CD4-positive, alpha-beta T cell treated with Interleukin-21 for 1 hour (primary cell): ENCODE measurements at regions not wholly inside any gene's neighbourhood (a gene's known extent, or its start where the extent isn't known, plus 50 kb on each side); places are given as distances from the start of the nearest gene placed in this dataset.
A peak's percentile ranks its signal among the peaks of the same experiment; 100 is the strongest.
"Not testable (repeated sequence)": the region's sequence is repeated elsewhere in the genome, so short reads cannot be mapped to it uniquely, and the experiment has no call there.

ENCODE experiments used
- DNase-seq: peaks from one replicate; pipeline ENCODE4 v3.0.0-alpha.2; 2020

DNA sequence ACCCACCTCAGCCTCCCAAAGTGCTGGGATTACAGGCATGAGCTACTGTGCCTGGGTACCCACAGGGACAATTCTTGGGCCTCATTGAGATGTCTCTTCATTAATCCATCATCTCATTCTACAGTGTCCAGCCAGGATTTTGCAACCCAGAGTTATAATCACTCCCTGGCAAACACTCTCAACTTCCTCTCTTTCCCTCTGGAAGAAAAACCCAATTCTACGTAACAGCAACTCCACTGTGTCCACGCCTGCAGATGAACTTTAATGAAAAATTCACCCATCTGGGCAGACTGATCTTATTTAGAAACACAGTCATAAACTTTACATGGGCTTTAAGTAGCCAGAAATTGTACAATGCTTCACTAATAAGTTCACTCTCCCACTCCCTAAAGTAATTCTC, 90.1 kb upstream of the ABCC4 start:
- no peak for DNase-seq

DNA sequence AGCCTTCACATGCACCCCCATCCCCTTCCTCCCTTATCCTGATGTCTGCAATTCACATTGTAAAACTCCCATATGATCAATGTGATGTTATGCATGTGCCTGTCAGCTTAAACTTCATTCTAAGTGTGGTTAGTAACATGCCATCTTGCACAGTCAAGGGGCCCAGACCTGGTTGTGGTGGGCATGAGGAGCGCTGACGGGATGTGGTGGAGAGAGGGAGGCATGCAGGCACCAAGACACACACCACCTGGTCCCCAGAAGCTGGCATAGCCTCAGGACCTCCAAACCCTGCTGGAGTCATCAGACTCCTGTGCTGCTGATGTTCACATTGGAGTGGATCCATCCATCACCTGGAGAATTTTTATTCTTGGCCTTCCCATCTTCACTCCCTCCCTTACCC, 90.5 kb upstream of the ABCC4 start:
- no peak for DNase-seq

GRCh38 chr13:95392597-95392996, 91.3 kb upstream of the ABCC4 start:
- no peak for DNase-seq

- no peak for DNase-seq
These were observed 102.3 kb upstream of the ABCC4 start for GRCh38 chr13:95403349-95404140.

DNA sequence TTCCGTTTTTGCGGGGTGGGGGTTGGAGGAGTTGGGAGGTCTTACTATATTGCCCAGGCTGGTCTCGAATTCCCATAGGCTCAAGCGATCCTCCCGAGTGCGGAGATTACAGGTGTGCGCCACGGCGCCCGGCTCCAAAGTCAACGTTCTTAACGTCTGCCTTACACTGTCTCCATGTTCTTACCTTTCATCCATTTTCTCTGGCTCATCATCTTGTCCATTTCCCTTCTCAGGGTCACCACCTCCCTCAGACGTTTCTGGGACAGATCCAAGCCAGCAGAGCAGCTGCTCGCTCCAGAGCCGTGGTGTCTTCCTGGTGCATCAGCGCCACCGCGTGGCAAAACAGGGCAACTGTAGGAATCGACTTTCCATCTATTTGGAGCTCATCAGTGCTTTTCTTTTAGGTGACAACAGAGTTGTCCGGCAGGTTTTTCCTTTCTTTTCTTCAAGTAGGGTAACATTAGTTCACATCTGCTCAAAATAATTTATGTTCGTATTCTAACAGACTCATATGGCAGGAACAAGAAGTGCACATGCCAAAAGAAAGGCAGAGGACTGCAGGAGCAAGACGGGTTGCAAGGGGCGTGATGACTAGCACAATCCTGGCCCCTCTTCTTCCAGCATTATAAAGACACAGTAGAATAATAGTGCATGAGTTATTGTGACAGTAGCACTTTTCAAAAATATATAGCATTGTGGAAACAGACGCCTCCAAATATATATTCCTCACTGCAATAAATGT, 103.1 kb upstream of the ABCC4 start:
- peak; percentile 76 for DNase-seq

GRCh38 chr13:95406176-95406575, 104.9 kb upstream of the ABCC4 start:
- no peak for DNase-seq

DNA sequence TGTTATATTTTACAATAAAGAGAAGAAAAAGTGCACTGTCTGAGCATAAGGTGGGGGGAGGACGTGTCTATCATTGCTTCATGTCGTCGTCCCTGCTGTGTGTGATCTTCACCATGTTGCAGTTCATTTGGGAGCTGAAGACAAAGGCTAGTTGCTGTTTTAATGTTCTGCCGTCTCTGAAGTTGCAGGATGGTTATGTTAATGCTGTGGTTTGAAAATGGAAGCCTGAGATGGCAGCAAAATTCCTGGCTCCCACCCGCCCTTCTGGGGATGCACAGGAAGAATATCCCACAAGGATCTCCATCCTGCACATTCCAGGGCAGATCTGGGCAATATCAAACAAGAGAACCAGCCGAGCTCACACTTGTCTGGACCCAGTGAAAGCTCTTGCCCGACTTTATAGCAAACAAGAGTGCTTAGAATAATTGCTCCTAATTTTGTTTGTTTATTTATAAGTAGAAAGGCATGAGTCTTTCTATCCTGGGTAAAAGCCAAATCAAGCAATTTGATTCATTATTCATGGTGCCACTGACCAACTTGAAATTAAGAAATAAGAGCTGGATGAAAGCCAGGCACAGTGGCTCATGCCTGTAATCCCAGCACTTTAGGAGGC, 110.3 kb upstream of the ABCC4 start:
- DNase-seq: no peak

- no peak for DNase-seq
These were observed 117.7 kb upstream of the ABCC4 start for GRCh38 chr13:95418946-95419345.

DNA sequence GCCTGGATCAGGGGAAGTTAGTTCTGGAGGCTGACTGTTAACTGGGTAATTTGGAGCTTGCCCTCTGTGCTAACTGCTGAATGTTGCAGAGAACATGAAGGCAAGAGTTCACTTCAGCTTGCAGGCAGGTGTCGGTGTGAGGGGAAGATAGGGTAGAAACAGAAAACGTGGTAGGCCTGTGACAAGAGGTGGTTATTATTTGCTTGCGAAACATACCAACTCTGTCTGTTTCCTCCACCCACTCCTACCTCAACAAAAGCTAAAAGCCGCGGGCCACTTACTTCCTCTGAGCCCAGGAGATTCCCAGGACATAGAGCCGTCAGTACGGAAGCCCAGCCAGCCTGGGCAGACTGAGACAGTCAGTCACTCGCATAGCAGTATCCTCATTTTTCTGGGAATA, 119.2 kb upstream of the ABCC4 start:
- no peak for DNase-seq

DNA sequence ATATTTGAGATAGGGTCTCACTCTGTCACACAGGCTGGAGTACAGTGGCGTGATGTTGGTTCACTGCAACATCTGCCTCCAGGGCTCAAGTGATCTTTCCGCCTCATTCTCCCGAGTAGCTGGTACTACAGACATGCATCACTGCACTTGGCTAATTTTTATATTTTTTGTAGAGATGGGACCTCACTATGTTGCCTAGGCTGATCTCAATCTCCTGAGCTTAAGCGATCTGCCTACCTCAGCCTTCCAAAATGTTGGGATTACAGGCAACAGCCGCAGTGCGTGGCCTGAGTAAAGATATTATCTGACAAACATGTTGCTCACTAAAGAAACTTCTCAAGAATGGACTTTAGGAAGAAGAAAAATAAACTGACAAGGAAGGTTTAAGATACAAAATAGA, 125.4 kb upstream of the ABCC4 start:
- no peak for DNase-seq

DNA sequence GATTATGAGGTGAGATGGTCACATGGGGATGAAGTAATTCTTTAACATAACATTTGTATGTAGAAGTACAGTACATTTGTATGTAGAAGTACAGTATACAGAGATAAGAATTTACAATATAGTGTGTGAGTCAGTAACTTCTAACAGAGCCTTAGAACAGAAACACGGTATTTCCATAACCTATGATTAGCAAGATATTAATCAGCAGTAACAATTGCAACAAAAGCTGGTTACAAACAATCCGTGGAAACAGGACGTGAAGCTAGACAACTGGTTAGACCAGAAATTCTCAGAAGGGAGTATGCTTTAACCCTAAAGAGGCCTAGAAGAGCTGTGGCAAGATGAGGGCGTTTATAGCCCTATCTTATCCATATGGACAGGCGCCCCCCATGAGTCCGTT, 122.0 kb upstream of the CLDN10 start:
- DNase-seq: not testable (repeated sequence)

DNA sequence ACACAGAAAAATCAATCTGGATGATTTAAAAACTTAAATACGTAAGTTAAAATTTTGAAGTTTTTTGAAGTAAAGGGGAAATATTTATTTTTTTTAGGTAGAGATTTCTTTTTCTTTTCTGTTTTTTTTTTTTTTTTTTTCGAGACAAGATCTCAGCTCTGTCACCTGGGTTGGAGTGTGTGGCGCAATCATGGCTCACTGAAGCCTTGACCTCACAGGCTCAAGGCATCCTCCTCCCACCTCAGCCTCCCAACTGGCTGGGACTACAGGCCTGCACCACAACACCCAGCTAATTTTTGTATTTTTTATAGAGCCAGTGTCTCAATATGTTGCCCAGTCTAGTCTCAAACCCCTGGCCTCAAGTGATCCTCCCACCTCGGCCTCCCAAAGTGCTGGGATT, 120.4 kb upstream of the CLDN10 start:
- DNase-seq: no peak

- no peak for DNase-seq
These were observed 119.0 kb upstream of the CLDN10 start for GRCh38 chr13:95433537-95433936.

DNA sequence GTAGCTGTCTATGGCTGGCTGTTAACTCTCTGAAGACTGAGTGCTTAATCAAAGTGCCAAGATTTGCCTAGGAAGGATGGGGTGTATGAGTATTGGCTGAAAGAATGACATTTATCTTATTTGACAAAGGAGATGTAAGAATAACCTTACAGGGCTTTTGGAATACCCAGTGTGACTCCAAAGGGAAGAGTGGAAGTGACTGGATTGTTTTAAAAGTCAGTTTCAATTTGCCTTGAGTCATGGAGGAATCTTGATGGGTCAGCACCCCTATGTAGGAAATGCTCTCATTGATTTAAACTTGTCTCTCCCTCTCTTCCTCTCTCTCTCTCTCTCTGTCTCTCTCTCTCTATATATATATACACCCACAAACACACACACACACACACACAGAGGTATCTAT, 118.4 kb upstream of the CLDN10 start:
- no peak for DNase-seq

GRCh38 chr13:95437561-95437960, 115.0 kb upstream of the CLDN10 start:
- no peak for DNase-seq

DNA sequence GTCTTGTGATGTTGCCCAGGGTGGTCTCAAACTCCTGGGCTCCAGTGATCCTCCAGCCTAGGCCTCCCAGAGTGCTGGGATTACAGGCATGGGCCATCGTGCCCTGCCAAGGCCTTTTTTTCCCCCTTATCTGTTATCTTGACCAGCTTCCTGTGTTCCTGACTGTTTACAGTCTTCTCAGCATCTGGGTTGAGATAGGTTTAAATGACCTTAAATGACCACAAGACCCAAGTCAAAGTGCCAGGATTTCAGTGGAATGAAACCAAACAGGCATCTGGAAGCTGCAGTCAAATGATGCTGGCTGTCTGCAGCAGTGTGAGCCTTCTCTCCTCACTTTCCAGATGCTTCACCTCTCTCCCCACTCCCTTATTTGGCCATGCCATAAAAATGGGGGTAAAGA, 114.2 kb upstream of the CLDN10 start:
- DNase-seq: no peak

- no peak for DNase-seq
These were observed 112.0 kb upstream of the CLDN10 start for GRCh38 chr13:95440441-95441088.

- DNase-seq: no peak
These were observed 111.2 kb upstream of the CLDN10 start for GRCh38 chr13:95441326-95441725.

DNA sequence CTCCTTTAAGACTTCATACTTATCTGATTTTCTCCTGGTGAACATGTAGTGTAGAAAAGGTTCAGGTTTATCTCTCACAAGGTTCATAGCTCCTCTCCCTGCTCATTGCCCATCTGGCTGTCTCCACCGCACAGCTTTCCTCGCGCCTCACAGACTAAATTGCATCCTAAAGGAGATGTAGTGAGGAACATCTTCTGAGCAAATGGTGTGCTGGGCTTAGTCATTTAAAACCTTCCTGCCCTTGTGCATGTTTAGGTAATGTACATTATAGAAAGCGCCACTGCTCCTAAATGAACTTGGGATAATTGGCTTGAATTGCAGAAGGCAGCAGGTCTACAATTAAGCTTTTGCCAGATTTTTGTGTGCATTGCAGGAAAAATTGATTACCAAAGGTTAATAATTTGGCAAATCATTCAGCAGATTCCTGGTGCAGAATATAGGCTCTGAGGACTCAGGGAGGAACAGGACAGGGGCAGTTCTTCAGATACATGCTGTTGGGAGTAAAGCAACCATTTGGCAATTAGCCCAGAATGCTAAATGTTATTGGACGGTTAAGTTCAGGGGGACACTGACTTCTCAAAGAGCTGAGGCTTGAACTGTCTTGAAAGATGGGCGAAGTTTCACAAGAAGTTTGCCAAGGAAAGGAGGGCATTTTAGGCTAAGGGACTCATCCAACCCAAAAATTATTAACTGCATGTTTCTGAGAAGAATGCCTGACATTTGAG, 108.4 kb upstream of the CLDN10 start:
- no peak for DNase-seq

DNA sequence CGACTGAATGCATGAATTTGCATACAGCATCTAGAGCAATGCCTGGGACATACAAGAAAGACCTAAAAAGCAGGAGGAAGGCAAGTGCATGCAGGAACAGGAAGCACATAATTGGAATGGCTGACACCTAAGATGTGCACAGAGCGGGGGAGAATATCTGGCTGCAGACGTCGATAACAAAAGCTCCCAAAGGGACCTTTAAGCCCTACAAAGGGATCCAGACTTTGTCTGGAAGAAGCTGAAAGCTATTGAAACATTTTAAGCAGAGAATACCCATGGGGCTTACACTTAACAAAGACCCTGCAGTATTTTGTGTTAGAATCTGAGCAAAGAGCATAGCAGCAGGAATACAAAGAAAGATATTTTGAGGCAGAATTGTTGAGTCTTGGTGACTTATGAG, 107.4 kb upstream of the CLDN10 start:
- DNase-seq: no peak

GRCh38 chr13:95447814-95448213, 104.7 kb upstream of the CLDN10 start:
- no peak for DNase-seq

DNA sequence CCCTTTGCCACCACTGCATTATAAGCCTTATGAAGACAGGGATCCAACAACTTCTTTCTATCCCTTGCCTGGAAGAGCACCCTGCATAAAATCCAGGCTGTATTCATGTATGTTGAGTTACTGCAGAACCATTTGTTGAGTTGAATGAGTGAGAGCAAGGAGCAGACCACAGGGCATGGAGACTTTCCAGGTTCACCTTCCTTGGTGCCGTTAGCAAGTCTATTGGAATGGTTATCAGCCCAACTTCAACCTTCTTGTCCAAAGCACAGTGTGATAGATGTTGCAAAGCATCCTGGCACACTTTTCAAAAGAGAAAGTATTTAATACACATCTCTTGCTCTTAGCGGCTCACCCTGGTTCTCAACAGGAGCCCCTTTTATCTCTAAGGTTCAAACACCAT, 100.9 kb upstream of the CLDN10 start:
- DNase-seq: no peak

DNA sequence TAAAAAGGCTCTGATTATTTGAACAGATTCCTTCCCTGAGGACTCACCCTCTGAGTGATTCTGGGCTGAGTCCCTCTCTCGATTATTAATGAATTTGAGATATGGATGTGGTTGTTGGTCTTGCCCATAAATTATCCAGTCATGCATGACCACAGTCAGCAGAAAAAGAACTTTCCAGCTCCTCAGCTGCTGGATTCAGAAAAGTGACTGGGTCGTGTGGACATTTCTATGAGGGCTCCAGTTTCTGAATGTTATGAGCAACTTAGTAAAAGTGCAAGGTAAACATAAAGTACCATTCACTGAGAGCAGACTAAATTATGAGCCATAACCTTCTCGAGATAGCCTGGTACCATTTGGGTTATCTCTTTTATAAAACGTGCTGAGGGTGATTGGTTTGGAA, 100.1 kb upstream of the CLDN10 start:
- no peak for DNase-seq
